Renal cortical epithelial cell (primary cell): ENCODE measurements at regions not wholly inside any gene's neighbourhood (a gene's known extent, or its start where the extent isn't known, plus 50 kb on each side); places are given as distances from the start of the nearest gene placed in this dataset.
A peak's percentile ranks its signal among the peaks of the same experiment; 100 is the strongest.

ENCODE experiments used
- DNase-seq: peaks from one replicate; pipeline ENCODE4 v3.0.0-alpha.2; 2011; ENCODE audit warnings: low read depth

DNA sequence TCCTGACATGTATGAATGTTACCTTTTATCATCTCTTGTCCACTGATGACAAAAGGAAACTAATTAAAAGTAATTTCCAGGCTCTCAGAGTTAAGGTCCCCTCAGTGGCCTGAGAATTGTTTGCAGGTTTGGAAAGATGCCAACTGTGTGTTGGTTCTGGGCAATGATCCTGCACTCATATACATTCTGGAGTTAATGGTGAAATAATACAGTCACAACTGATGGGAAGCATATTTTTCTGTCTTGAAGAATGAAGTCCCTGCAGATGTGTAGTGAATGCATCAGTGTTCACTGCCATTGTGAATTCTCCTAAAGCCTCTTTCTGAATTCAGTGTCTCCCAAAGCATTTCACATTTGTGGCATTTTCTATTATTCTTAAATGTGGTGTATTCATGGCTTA lies 238.1 kb upstream of the PPP1R2C start:
- DNase-seq = no peak

DNA sequence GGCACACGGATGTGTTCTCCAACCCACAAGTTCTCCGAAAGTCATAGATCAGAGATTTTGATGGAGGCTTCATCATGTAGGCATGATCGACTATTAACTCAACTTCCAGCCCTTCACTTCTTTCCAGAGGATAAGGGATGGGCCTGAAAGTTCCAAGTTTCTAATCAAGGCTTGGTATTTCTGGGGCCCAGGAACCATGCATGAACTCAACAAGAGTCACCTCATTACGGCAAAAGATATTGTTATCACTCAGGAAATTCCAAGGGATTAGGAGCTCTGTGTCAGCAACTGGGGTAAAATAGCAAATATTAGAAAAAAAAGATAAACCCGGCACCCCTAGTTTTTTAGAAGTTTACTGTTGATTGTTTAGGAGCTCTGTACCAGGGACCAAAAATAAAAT lies 240.1 kb upstream of the PPP1R2C start:
- no peak for DNase-seq

DNA sequence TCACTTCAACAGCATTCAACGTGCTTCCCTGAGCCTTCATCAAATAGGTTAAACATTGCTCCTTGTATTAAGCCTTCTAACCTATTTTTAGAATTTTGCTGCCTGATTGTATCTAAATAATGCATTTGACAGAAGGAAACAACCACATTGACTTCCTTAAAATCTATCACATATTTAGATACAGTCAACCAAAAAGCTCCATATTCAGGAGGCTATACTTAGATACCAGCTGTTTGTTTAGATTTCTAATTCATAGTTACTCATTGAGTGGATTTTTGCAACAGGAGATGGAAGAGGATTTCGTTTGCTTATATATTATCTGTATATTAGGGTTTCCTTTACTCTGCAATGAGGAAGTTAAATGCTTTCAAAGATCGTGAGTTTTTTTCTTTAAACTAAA lies 241.1 kb upstream of the PPP1R2C start:
- no peak for DNase-seq

- DNase-seq = peak; percentile 14
Measured at GRCh38 chrX:43025806-43026315, 247.9 kb upstream of the PPP1R2C start.

DNA sequence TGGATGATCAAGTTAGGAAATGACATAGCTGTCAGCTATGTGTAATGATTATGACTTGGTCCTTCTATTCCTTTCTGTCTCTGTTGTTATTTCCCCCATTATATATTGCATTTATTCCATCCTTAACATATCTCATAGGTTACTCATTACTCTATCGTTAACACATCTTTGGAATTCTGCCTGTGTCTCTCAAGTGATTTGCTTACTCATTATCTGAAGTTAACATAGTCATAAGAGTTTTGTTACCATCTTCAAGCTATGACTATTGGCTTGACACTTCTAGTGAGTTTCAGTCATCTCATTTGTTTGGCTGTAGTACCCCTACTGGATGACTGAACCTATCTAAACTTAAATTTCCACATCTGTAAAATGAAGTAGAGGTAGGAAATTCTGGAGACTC lies 286.1 kb upstream of the PPP1R2C start:
- no peak for DNase-seq

DNA sequence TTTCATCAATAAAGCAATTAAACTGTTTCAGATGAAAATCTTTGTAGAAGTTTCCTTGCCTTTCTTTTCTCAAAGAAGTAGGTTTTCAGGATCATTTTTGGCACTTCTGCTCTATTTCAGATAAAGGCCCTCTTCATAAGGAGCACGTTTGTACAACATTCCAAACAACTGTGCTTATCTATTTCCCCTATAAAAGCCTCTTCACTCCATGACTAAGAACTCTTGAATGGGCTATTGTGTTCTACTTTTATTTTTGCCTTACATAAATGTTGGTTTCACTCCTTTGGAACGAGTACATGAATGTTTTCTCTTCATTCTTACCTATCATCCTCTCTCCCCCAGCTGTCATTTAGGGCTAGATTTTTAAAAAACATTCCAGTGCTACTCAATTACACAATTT lies 288.0 kb upstream of the PPP1R2C start:
- no peak for DNase-seq

DNA sequence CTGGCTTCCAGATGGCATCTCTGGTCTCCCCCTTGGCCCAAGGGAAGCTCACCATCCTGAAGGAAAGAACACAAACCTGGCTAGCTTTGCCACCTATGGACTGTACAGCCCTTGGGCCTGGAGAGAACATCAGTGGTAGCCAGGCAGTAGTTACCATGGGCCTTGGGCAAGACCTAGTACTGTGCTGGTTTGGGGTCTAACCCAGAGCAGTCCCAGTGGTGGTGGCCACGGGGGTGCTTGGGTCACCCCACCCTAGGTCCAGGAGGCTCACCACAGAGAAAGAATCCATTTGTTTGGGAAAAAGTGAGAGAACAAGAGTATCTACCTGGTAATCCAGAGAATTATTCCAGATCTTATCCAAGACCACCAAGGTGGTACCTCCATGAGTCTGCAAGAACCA lies 290.7 kb upstream of the PPP1R2C start:
- no peak for DNase-seq

DNA sequence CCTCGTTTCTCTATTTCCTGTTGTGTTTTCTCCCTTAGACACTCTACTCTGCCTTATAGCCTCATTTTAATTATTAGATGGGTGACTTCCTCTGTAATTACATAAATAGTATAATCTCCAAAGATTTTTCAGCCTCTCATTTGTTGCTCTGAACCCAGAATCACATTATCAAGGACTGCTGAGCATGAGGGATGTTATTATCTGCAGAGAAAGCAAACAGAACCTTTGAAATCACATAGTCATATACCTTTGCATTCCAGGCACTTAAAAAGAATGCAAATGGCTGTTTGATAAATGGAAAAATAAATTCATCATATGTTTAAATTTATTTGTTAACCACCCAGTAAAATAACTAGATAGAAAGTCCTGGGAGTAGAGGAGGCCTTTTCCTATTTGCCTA lies 305.1 kb upstream of the PPP1R2C start:
- DNase-seq = no peak

DNA sequence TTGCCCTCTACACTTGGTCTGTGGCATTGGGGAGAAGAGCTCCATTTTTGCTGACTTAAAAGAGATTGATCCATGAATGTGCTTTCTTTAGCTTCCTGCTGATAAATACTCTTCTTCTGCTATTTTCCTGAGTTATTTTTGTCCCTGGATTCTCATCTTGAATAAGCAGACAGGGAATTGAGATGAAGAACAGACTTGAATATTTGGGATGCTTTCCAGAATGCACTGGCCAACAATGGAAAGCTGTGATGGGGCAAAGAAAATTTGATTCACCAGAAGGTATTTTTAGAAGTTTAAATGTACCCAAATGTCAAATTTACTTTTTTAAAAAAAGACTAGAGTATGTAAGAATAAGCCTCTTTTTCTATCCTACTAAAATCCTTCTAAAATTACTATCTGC lies 309.9 kb upstream of the PPP1R2C start:
- no peak for DNase-seq

- DNase-seq = no peak
Measured at GRCh38 chrX:43096830-43097229, 318.9 kb upstream of the PPP1R2C start.

DNA sequence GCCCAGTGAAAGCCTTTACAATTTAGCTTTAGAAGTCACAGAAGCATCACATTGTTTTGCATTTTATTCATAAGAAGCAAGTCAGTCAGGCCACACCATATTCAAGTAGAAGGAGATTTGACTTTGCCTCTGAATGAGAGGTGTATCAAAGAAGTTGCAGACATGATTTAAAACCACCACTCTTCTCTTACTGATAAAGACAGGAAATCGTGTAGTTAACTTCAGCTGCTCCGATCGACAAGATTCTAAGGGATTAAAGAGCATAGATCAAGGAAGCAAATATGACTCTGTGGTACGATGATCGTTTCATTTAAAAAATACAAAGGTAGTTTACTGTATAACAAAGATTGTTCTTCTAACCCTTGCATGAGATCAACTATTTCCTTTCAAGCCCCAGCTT lies 328.0 kb upstream of the PPP1R2C start:
- DNase-seq = no peak

GRCh38 chrX:43108828-43109227 lies 330.9 kb upstream of the PPP1R2C start:
- DNase-seq = no peak

GRCh38 chrX:43121637-43122036 lies 343.7 kb upstream of the PPP1R2C start:
- DNase-seq = peak; percentile 12

DNA sequence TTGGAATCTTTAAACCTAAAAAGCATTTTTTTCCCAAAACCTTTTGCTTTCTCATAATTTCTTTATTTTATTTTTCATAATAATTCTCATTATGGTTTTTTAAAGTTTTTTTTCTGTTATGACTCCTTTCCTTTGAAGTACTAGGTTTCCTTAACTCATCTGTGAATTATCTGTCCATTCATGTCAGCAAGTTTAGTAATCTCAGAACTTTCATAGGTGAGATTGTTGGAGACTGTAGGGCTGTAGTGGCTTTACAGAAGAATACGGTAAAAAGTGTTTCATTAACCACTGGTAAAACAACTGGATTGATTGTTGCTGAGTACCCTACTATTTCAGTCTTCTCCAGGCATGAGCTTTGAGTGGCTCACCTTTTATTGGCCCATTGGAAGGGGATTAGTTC lies 361.7 kb upstream of the PPP1R2C start:
- no peak for DNase-seq

- no peak for DNase-seq
Measured at GRCh38 chrX:43140582-43140981, 362.6 kb upstream of the PPP1R2C start.

GRCh38 chrX:43141885-43142284 lies 363.9 kb upstream of the PPP1R2C start:
- no peak for DNase-seq

DNA sequence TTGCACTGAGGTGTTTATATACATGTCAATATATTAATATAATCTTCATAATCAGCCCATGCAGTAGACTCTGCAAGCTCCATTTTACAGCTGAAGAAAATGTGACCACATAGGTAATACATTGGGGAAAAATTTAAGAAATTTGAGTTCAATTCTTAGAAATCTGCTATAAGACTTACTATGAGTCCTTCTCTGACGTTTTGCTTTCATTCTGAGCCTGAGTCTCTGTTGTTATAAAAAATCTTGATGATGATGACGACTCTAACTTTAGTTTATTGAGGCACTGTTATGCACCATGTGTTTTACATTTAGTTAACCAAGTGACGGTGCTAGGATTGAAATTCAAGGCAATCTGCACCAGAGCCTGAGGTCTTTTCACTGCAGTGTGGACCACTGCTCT lies 370.3 kb upstream of the PPP1R2C start:
- DNase-seq = no peak

DNA sequence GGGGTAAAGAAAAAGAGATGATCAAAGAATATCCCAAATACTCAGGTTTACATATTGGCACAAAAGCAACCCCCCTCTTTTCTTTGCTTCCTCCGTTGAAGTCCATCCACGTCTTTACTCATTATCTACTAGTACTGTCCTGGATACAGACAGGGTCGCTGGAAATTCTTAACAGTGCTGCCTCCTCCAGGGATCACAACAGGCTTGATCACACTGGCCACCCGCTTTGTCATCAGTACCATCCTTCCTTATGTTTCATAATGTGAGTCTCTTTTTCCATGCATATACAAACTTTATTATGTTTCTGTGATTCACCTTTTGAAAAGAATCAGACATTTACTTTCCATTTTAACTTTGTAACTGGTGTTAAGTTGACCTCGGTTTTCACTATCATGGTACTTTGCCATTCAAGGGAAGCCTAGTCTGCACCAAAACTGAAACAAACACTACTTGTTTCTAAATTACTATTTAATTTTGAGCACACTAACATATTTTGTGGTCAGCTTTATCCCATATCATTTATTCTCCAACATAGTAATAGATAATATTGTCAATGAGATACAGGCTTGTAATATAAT lies 387.5 kb upstream of the PPP1R2C start:
- no peak for DNase-seq

DNA sequence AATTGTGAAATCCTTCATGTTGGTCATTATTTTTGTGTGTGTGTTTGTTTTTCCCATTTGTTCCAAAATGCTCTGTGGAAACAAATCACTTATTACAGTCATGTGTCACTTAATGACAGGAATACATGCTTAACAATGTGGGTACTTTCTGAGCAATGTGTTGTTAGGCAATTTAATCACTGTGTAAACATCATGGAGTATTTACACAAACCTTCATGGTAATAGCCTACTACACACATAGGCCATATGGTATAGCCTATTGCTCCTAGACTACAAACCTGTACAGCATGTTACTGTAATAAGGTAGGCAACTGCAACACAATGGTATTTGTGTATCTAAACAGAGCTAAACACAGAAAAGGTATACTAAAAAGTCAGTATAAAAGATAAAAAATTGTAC lies 388.9 kb upstream of the PPP1R2C start:
- peak; percentile 25 for DNase-seq

GRCh38 chrX:43175434-43175833 lies 397.5 kb upstream of the PPP1R2C start:
- no peak for DNase-seq

DNA sequence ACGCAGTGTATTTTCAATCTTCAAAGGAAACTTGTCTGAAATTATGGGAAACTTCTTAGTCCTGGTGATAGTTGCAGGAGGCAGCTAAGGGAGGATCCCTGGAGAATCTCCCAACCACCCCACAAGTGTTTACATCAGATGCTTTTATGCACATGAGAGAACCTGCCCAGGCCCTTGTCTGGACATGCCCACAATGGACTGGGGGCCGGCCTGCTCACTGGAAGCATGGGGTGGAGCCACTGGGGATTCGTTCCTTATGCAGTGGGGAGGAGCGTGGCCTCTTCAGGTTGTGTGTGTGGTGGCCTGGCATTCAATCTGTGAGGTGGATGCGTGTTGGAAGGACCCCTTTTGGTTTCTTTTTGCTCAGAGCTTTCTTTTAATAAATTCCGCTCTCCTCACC lies 398.7 kb upstream of the PPP1R2C start:
- DNase-seq = no peak

- no peak for DNase-seq
Measured at GRCh38 chrX:43188296-43188695, 410.3 kb upstream of the PPP1R2C start.

- DNase-seq = no peak
Measured at GRCh38 chrX:43211570-43211969, 433.6 kb upstream of the PPP1R2C start.

DNA sequence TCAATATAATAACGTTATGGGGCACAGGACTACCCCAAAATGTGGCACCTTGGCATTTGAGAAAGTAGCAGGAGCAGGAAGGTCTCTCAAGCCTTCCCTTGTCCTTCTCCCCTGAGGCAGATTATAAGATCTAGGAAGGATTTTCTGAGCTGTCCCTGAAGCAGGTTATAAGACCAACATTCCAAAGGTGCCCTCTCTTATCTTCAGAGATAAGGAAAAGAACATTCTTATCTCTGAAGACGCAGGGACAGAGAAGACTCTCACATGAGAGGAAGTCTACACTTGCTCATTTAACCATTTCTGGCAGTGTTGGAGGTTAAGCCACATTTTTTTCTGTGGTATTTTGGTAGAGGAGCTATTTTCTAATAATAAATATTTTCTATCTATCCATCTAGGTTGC lies 437.9 kb upstream of the MAOA start:
- no peak for DNase-seq

DNA sequence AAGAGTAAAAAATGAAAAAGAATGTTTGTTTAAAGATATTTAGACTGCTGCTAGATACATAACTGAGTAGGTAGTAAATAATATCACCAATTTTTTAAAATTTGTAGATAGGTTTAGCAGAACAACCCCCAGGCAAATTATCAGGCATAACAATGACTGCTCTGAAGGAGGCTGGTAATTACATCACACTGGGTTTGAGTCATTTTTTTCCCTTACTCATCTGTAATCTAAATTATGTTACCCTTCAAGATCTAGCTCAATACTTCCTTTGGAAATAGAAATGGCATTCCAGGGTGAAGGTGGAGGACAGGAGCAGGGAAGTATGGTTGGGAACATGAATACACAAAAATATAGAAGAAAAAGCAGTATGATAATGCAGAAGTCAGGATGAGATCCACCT lies 431.6 kb upstream of the MAOA start:
- DNase-seq = peak; percentile 30
